ENCODE measurements at regions not wholly inside any gene's neighbourhood (a gene's known extent, or its start where the extent isn't known, plus 50 kb on each side); places are given as distances from the start of the nearest gene placed in this dataset.
"Not testable (repeated sequence)": the region's sequence is repeated elsewhere in the genome, so short reads cannot be mapped to it uniquely, and the experiment has no call there.

GRCh38 chr2:126270587-126270986 lies 385.4 kb upstream of the GYPC start:
- TF ChIP-seq SPI1 (IDR thresholded peaks at IDR 0.05; ENCODE audit: low read depth, low read length) (no peak), POLR2A (IDR thresholded peaks at IDR 0.05; ENCODE audit: low read depth, low read length) (no peak), PAX5 (IDR thresholded peaks at IDR 0.05; ENCODE audit: insufficient read depth, low read length, severe bottlenecking) (no peak), TAF1 (IDR thresholded peaks at IDR 0.05; ENCODE audit: low read depth, low read length) (no peak), POLR2AphosphoS5 (IDR thresholded peaks at IDR 0.05; ENCODE audit: low read depth, low read length) (no peak), POU2F2 (IDR thresholded peaks at IDR 0.05; ENCODE audit: low read depth, low read length) (no peak)
- DNase-seq (ENCODE audit: insufficient read length, low spot score) (no peak), FAIRE-seq (no peak)

DNA sequence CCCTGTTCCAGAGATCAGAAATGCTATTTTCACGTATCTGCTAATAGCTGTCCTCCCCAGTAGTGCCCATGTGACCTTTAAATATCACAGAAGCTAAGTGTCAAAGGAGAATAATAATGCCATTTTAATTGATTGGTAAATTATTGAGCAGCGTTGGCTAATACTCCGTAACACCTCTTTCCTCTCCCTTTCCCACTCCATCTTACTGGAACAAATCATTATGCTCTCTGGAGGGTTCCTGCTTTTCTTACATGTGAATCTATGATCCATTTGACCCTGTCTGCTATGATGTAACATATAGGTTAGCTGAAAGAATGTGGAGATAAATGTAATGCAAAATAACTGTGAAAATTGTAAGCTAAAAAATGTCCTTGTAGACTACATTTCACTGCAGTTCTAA lies 383.6 kb upstream of the GYPC start:
- no peak for TF ChIP-seq TAF1 (IDR thresholded peaks at IDR 0.05; ENCODE audit: low read depth, low read length)
- TF ChIP-seq SPI1 (IDR thresholded peaks at IDR 0.05; ENCODE audit: low read depth, low read length), result no peak
- no peak for TF ChIP-seq POLR2AphosphoS5 (IDR thresholded peaks at IDR 0.05; ENCODE audit: low read depth, low read length)
- no peak for TF ChIP-seq POLR2A (IDR thresholded peaks at IDR 0.05; ENCODE audit: low read depth, low read length)
- TF ChIP-seq PAX5 (IDR thresholded peaks at IDR 0.05; ENCODE audit: insufficient read depth, low read length, severe bottlenecking), result no peak
- no peak for TF ChIP-seq POU2F2 (IDR thresholded peaks at IDR 0.05; ENCODE audit: low read depth, low read length)
- no peak for DNase-seq (ENCODE audit: insufficient read length, low spot score)
- no peak for FAIRE-seq

- TF ChIP-seq SPI1 (IDR thresholded peaks at IDR 0.05; ENCODE audit: low read depth, low read length), result no peak
- no peak for TF ChIP-seq PAX5 (IDR thresholded peaks at IDR 0.05; ENCODE audit: insufficient read depth, low read length, severe bottlenecking)
- TF ChIP-seq POLR2AphosphoS5 (IDR thresholded peaks at IDR 0.05; ENCODE audit: low read depth, low read length), result no peak
- no peak for TF ChIP-seq POLR2A (IDR thresholded peaks at IDR 0.05; ENCODE audit: low read depth, low read length)
- no peak for TF ChIP-seq POU2F2 (IDR thresholded peaks at IDR 0.05; ENCODE audit: low read depth, low read length)
- no peak for TF ChIP-seq TAF1 (IDR thresholded peaks at IDR 0.05; ENCODE audit: low read depth, low read length)
- FAIRE-seq (no peak), DNase-seq (ENCODE audit: insufficient read length, low spot score) (no peak)
These were observed 380.9 kb upstream of the GYPC start for GRCh38 chr2:126275098-126275497.

DNA sequence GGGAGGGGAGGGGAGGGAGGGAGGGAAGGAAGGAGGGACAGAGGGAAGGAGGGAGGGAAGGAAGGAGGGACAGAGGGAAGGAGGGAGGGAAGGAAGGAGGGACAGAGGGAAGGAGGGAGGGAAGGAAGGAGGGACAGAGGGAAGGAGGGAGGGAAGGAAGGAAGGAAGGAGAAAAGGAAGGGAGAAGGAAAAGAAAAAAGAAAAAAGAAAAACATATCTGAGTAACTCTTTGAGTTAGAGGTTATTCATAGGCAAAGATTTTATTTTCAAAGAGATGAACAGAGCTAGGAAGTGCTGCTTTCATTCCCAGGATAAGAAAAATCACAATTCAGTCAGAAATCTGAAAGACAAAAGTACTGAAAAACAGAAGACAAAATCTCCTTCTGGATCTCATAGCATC lies 379.7 kb upstream of the GYPC start:
- FAIRE-seq; DNase-seq (ENCODE audit: insufficient read length, low spot score): not testable (repeated sequence)

- no peak for DNase-seq (ENCODE audit: insufficient read length, low spot score)
- no peak for FAIRE-seq
- TF ChIP-seq POLR2AphosphoS5 (IDR thresholded peaks at IDR 0.05; ENCODE audit: low read depth, low read length) (no peak), PAX5 (IDR thresholded peaks at IDR 0.05; ENCODE audit: insufficient read depth, low read length, severe bottlenecking) (no peak), SPI1 (IDR thresholded peaks at IDR 0.05; ENCODE audit: low read depth, low read length) (no peak), POU2F2 (IDR thresholded peaks at IDR 0.05; ENCODE audit: low read depth, low read length) (no peak), POLR2A (IDR thresholded peaks at IDR 0.05; ENCODE audit: low read depth, low read length) (no peak), TAF1 (IDR thresholded peaks at IDR 0.05; ENCODE audit: low read depth, low read length) (no peak)
These were observed 367.6 kb upstream of the GYPC start for GRCh38 chr2:126288362-126288761.

DNA sequence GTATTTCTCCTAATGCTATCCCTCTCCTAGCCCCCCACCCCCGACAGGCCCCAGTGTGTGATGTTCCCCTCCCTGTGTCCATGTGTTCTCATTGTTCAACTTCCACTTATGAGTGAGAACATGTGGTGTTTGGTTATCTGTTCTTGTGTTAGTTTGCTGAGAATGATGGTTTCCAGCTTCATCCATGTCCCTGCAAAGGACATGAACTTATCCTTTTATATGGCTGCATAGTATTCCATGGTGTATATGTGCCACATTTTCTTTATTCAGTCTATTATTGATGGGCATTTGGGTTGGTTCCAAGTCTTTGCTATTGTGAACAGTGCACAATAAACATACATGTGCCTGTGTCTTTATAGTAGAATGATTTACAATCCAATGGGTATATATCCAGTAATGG lies 362.0 kb upstream of the GYPC start:
- not testable (repeated sequence) for DNase-seq (ENCODE audit: insufficient read length, low spot score); FAIRE-seq

GRCh38 chr2:126299469-126299976 lies 356.4 kb upstream of the GYPC start:
- no peak for FAIRE-seq
- DNase-seq (ENCODE audit: insufficient read length, low spot score), result no peak
- TF ChIP-seq TAF1 (IDR thresholded peaks at IDR 0.05; ENCODE audit: low read depth, low read length), result no peak
- no peak for TF ChIP-seq POU2F2 (IDR thresholded peaks at IDR 0.05; ENCODE audit: low read depth, low read length)
- TF ChIP-seq POLR2AphosphoS5 (IDR thresholded peaks at IDR 0.05; ENCODE audit: low read depth, low read length), result no peak
- TF ChIP-seq SPI1 (IDR thresholded peaks at IDR 0.05; ENCODE audit: low read depth, low read length), result no peak
- no peak for TF ChIP-seq POLR2A (IDR thresholded peaks at IDR 0.05; ENCODE audit: low read depth, low read length)
- no peak for TF ChIP-seq PAX5 (IDR thresholded peaks at IDR 0.05; ENCODE audit: insufficient read depth, low read length, severe bottlenecking)

GRCh38 chr2:126300348-126300747 lies 355.6 kb upstream of the GYPC start:
- no peak for FAIRE-seq
- TF ChIP-seq POLR2AphosphoS5 (IDR thresholded peaks at IDR 0.05; ENCODE audit: low read depth, low read length) (no peak), POU2F2 (IDR thresholded peaks at IDR 0.05; ENCODE audit: low read depth, low read length) (no peak), SPI1 (IDR thresholded peaks at IDR 0.05; ENCODE audit: low read depth, low read length) (no peak), TAF1 (IDR thresholded peaks at IDR 0.05; ENCODE audit: low read depth, low read length) (no peak), PAX5 (IDR thresholded peaks at IDR 0.05; ENCODE audit: insufficient read depth, low read length, severe bottlenecking) (no peak), POLR2A (IDR thresholded peaks at IDR 0.05; ENCODE audit: low read depth, low read length) (no peak)

DNA sequence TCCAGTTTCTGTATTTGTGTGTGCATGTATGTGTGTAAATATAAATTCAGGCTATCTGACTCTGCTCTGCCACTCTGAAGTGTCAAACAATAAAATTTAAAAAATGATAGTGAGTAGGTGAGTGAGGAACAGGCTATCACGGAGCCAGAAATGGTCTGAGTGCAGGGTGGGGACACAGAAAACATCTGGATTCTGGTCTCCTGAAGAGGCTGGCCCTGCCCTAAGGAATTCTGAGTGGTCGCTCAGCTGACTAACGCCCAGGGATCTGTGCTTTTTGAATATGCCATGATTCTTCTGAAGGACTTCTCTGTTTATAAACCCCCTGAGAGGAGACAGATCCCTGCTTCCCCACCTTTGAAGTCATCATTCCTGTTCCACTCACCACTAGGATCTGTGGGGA lies 353.9 kb upstream of the GYPC start:
- FAIRE-seq (no peak), DNase-seq (ENCODE audit: insufficient read length, low spot score) (no peak)
- no peak for TF ChIP-seq SPI1 (IDR thresholded peaks at IDR 0.05; ENCODE audit: low read depth, low read length)
- TF ChIP-seq TAF1 (IDR thresholded peaks at IDR 0.05; ENCODE audit: low read depth, low read length), result no peak
- TF ChIP-seq POU2F2 (IDR thresholded peaks at IDR 0.05; ENCODE audit: low read depth, low read length), result no peak
- TF ChIP-seq PAX5 (IDR thresholded peaks at IDR 0.05; ENCODE audit: insufficient read depth, low read length, severe bottlenecking), result no peak
- no peak for TF ChIP-seq POLR2A (IDR thresholded peaks at IDR 0.05; ENCODE audit: low read depth, low read length)
- TF ChIP-seq POLR2AphosphoS5 (IDR thresholded peaks at IDR 0.05; ENCODE audit: low read depth, low read length), result no peak

More at GRCh38 chr2:126300348-126300747, 355.6 kb upstream of the GYPC start:
- no peak for DNase-seq (ENCODE audit: insufficient read length, low spot score)

DNA sequence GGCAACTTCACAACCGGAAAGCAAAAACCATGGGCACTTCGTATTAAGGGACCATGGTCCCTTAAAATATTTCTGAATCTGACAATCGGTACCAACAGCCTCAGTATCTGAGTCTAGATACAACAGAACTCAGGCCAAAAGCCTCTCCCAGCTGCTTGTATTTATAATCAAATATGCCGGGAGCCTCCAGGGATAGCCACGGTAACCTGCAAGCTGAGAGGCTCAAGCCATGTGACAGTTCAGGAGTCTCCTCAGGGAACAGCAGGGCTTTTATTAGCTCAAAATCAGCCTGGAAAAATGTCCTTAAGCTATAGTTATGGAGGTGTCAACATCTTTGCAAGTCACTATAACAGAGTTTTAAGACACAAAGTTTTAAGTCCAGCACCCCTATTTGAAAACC lies 352.8 kb upstream of the GYPC start:
- TF ChIP-seq PAX5 (IDR thresholded peaks at IDR 0.05; ENCODE audit: insufficient read depth, low read length, severe bottlenecking) (no peak), POLR2A (IDR thresholded peaks at IDR 0.05; ENCODE audit: low read depth, low read length) (no peak), TAF1 (IDR thresholded peaks at IDR 0.05; ENCODE audit: low read depth, low read length) (no peak), POU2F2 (IDR thresholded peaks at IDR 0.05; ENCODE audit: low read depth, low read length) (no peak), SPI1 (IDR thresholded peaks at IDR 0.05; ENCODE audit: low read depth, low read length) (no peak)
- DNase-seq (ENCODE audit: insufficient read length, low spot score) (no peak), FAIRE-seq (no peak)
